Sigmoid colon (tissue), 4 donors: ENCODE measurements at regions not wholly inside any gene's neighbourhood (a gene's known extent, or its start where the extent isn't known, plus 50 kb on each side); places are given as distances from the start of the nearest gene placed in this dataset.

Source experiments
- EP300 ChIP-seq, 4 donors: sonication (generic); formaldehyde crosslinking; IDR thresholded peaks; one replicate each; pipeline ENCODE4 v1.6.1; 2017; ENCODE audit warnings: antibody characterized with exemption in 4 of 4
- POLR2A ChIP-seq, 2 donors: fragments of 450-650 bp; IDR thresholded peaks; one replicate each; pipeline ENCODE4 v1.6.1; 2016; ENCODE audit warnings: antibody characterized with exemption in 2 of 2, mild to moderate bottlenecking in 2 of 2, moderate library complexity in 2 of 2
- POLR2AphosphoS5 ChIP-seq, 4 donors: sonication (generic); formaldehyde crosslinking; IDR thresholded peaks; one replicate each; pipeline ENCODE4 v1.6.1; 2017; ENCODE audit warnings: antibody characterized with exemption in 4 of 4
- TF ChIP-seq, protein P1 (sequence below), 4 experiments: fragments of 450-650 bp in 3 of 4; fragments of 200-600 bp in 1 of 4; IDR thresholded peaks; one replicate each; pipeline ENCODE4 v1.5.1; 2016 to 2019; ENCODE audit warnings: antibody characterized with exemption in 4 of 4, mild to moderate bottlenecking in 3 of 4, moderate library complexity in 2 of 4

DNA sequence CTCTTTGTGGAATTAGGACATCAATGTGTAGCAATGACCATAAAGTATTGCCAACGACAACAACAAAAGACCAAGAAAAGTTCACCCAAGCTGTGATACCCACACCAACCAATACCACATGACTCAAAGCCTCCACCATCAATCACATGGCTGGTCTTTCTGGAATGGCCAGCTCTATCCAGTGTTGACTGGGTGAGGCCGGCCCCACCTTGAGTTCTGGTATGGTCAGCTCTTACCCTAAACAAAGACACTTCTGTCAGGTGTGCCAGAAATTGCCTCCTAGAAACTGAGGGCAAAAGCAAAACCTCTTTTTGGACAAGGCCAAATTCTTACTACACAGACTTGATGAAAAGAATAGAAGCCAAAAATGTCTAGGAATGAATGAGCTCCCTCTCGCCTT lies 331.5 kb downstream of the ZNF608 start:
- TF ChIP-seq, protein P1, sequence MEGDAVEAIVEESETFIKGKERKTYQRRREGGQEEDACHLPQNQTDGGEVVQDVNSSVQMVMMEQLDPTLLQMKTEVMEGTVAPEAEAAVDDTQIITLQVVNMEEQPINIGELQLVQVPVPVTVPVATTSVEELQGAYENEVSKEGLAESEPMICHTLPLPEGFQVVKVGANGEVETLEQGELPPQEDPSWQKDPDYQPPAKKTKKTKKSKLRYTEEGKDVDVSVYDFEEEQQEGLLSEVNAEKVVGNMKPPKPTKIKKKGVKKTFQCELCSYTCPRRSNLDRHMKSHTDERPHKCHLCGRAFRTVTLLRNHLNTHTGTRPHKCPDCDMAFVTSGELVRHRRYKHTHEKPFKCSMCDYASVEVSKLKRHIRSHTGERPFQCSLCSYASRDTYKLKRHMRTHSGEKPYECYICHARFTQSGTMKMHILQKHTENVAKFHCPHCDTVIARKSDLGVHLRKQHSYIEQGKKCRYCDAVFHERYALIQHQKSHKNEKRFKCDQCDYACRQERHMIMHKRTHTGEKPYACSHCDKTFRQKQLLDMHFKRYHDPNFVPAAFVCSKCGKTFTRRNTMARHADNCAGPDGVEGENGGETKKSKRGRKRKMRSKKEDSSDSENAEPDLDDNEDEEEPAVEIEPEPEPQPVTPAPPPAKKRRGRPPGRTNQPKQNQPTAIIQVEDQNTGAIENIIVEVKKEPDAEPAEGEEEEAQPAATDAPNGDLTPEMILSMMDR (IDR thresholded peaks at IDR 0.05): no peak
- no peak for TF ChIP-seq POLR2AphosphoS5 (IDR thresholded peaks at IDR 0.05)
- no peak for TF ChIP-seq EP300 (IDR thresholded peaks at IDR 0.05)
- no peak for TF ChIP-seq POLR2A (IDR thresholded peaks at IDR 0.05)
